ENCODE measurements at regions not wholly inside any gene's neighbourhood (a gene's known extent, or its start where the extent isn't known, plus 50 kb on each side); places are given as distances from the start of the nearest gene placed in this dataset.
"Not testable (repeated sequence)": the region's sequence is repeated elsewhere in the genome, so short reads cannot be mapped to it uniquely, and the experiment has no call there.

DNA sequence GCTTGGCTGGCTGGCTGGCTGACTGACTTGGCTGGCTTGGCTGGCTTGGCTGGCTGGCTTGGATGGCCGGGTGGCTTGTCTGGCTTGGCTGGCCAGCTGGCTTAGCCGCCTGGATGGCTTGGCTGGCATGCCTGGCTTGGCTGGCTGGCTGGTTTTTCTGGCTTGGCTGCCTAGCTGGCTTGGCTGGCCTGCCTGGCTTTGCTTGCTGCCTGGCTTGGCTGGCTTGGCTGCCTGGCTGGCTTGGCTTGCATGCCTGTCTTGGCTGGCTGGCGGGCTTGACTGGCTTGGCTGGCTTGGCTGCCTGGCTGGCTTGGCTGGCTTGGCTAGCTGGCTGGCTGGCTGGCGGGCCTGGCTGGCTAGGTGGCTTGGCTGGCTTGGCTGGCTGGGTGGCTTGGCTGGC is 2830.5 kb downstream of the RPIA start:
- H3K4me1 ChIP-seq (ENCODE audit: control insufficient read depth, insufficient read depth, low read length); H3K27ac ChIP-seq (ENCODE audit: insufficient read depth, low read depth, low read length, poor library complexity, severe bottlenecking); H3K9me3 ChIP-seq (ENCODE audit: control insufficient read depth, low read length); H3K36me3 ChIP-seq (ENCODE audit: control insufficient read depth, insufficient read depth, low read length); H3K27me3 ChIP-seq (ENCODE audit: control insufficient read depth, insufficient read depth, low read length, poor library complexity, severe bottlenecking); H3K4me3 ChIP-seq (ENCODE audit: insufficient read depth, low read depth, low read length): not testable (repeated sequence)
- 82 to 85% methylated on average over 2 of the region's 4 CpGs for WGBS, 2 experiments

DNA sequence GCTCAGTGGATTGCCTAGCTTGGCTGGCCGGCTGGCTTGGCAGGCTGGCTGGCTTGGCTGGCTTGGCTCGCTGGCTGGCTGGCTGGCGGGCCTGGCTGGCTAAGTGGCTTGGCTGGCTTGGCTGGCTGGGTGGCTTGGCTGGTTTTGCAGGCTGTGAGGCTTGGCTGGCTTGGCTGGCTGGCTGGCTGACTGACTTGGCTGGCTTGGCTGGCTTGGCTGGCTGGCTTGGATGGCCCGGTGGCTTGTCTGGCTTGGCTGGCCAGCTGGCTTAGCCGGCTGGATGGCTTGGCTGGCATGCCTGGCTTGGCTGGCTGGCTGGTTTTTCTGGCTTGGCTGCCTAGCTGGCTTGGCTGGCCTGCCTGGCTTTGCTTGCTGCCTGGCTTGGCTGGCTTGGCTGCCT is 2831.4 kb downstream of the RPIA start:
- not testable (repeated sequence) for H3K27me3 ChIP-seq (ENCODE audit: control insufficient read depth, insufficient read depth, low read length, poor library complexity, severe bottlenecking); H3K4me1 ChIP-seq (ENCODE audit: control insufficient read depth, insufficient read depth, low read length); H3K9me3 ChIP-seq (ENCODE audit: control insufficient read depth, low read length); H3K4me3 ChIP-seq (ENCODE audit: insufficient read depth, low read depth, low read length); H3K27ac ChIP-seq (ENCODE audit: insufficient read depth, low read depth, low read length, poor library complexity, severe bottlenecking); H3K36me3 ChIP-seq (ENCODE audit: control insufficient read depth, insufficient read depth, low read length)
- WGBS, 2 experiments: 93 to 98% methylated on average over 5 of the region's 5 CpGs

DNA sequence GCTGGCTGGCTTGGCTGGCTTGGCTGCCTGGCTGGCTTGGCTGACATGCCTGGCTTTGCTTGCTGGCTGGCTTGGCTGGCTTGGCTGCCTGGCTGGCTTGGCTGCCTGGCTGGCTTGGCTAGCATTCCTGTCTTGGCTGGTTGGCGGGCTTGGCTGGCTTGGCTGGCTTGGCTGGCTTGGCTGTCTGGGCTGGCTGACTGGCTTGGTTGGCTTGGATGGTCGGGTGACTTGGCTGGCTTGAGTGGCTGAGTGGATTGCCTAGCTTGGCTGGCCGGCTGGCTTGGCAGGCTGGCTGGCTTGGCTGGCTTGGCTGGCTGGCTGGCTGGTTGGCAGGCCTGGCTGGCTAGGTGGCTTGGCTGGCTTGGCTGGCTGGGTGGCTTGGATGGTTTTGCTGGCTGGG is 2832.3 kb downstream of the RPIA start:
- H3K27me3 ChIP-seq (ENCODE audit: control insufficient read depth, insufficient read depth, low read length, poor library complexity, severe bottlenecking); H3K4me3 ChIP-seq (ENCODE audit: insufficient read depth, low read depth, low read length); H3K4me1 ChIP-seq (ENCODE audit: control insufficient read depth, insufficient read depth, low read length); H3K9me3 ChIP-seq (ENCODE audit: control insufficient read depth, low read length); H3K36me3 ChIP-seq (ENCODE audit: control insufficient read depth, insufficient read depth, low read length); H3K27ac ChIP-seq (ENCODE audit: insufficient read depth, low read depth, low read length, poor library complexity, severe bottlenecking): not testable (repeated sequence)
- 85 to 94% methylated on average over 3 of the region's 3 CpGs for WGBS, 2 experiments

- not testable (repeated sequence) for H3K27me3 ChIP-seq (ENCODE audit: control insufficient read depth, insufficient read depth, low read length, poor library complexity, severe bottlenecking); H3K36me3 ChIP-seq (ENCODE audit: control insufficient read depth, insufficient read depth, low read length); H3K4me1 ChIP-seq (ENCODE audit: control insufficient read depth, insufficient read depth, low read length); H3K27ac ChIP-seq (ENCODE audit: insufficient read depth, low read depth, low read length, poor library complexity, severe bottlenecking); H3K4me3 ChIP-seq (ENCODE audit: insufficient read depth, low read depth, low read length); H3K9me3 ChIP-seq (ENCODE audit: control insufficient read depth, low read length)
- 100% methylated on average over 1 of the region's 2 CpGs; no CpG with 5 or more reads in 1 of the 2 experiments for WGBS, 2 experiments
Observed at GRCh38 chr2:91525587-91525986, 2834.1 kb downstream of the RPIA start.

DNA sequence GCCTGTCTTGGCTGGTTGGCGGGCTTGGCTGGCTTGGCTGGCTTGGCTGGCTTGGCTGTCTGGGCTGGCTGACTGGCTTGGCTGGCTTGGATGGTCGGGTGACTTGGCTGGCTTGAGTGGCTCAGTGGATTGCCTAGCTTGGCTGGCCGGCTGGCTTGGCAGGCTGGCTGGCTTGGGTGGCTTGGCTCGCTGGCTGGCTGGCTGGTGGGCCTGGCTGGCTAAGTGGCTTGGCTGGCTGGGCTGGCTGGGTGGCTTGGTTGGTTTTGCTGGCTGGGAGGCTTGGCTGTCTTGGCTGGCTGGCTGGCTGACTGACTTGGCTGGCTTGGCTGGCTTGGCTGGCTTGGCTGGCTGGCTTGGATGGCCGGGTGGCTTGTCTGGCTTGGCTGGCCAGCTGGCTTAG is 2834.6 kb downstream of the RPIA start:
- H3K9me3 ChIP-seq (ENCODE audit: control insufficient read depth, low read length); H3K4me1 ChIP-seq (ENCODE audit: control insufficient read depth, insufficient read depth, low read length); H3K4me3 ChIP-seq (ENCODE audit: insufficient read depth, low read depth, low read length); H3K27me3 ChIP-seq (ENCODE audit: control insufficient read depth, insufficient read depth, low read length, poor library complexity, severe bottlenecking); H3K36me3 ChIP-seq (ENCODE audit: control insufficient read depth, insufficient read depth, low read length); H3K27ac ChIP-seq (ENCODE audit: insufficient read depth, low read depth, low read length, poor library complexity, severe bottlenecking): not testable (repeated sequence)
- WGBS, 2 experiments: 85 to 93% methylated on average over 2 of the region's 5 CpGs

DNA sequence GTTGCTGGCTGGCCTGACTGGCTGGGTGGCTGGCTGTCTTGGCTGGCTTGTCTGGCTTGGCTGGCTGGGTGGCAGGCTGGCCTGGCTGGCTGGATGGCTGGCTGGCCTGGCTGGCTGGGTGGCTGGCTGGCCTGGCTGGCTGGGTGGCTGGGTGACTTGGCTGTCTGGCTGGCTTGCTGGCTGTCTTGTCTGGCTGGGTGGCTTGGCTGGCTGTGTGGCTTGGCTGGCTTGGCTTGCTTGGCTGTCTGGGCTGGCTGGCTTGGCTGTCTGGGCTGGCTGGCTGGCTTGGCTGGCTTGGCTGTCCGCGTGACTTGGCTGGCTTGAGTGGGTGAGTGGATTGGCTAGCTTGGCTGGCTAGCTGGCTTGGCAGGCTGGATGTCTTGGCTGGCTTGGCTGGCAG is 2835.6 kb downstream of the RPIA start:
- 93 to 96% methylated on average over 2 of the region's 2 CpGs for WGBS, 2 experiments

GRCh38 chr2:91527491-91528031 is 2836.1 kb downstream of the RPIA start:
- H3K9me3 ChIP-seq (ENCODE audit: control insufficient read depth, low read length); H3K27ac ChIP-seq (ENCODE audit: insufficient read depth, low read depth, low read length, poor library complexity, severe bottlenecking); H3K27me3 ChIP-seq (ENCODE audit: control insufficient read depth, insufficient read depth, low read length, poor library complexity, severe bottlenecking); H3K4me1 ChIP-seq (ENCODE audit: control insufficient read depth, insufficient read depth, low read length); H3K4me3 ChIP-seq (ENCODE audit: insufficient read depth, low read depth, low read length); H3K36me3 ChIP-seq (ENCODE audit: control insufficient read depth, insufficient read depth, low read length): not testable (repeated sequence)
- WGBS, 2 experiments: 91 to 94% methylated on average over 7 of the region's 7 CpGs

More for the DNA sequence above, 2835.6 kb downstream of the RPIA start:
- not testable (repeated sequence) for H3K27me3 ChIP-seq (ENCODE audit: control insufficient read depth, insufficient read depth, low read length, poor library complexity, severe bottlenecking); H3K4me3 ChIP-seq (ENCODE audit: insufficient read depth, low read depth, low read length); H3K9me3 ChIP-seq (ENCODE audit: control insufficient read depth, low read length); H3K4me1 ChIP-seq (ENCODE audit: control insufficient read depth, insufficient read depth, low read length); H3K36me3 ChIP-seq (ENCODE audit: control insufficient read depth, insufficient read depth, low read length); H3K27ac ChIP-seq (ENCODE audit: insufficient read depth, low read depth, low read length, poor library complexity, severe bottlenecking)

GRCh38 chr2:91528361-91528760 is 2836.9 kb downstream of the RPIA start:
- H3K27me3 ChIP-seq (ENCODE audit: control insufficient read depth, insufficient read depth, low read length, poor library complexity, severe bottlenecking); H3K36me3 ChIP-seq (ENCODE audit: control insufficient read depth, insufficient read depth, low read length); H3K27ac ChIP-seq (ENCODE audit: insufficient read depth, low read depth, low read length, poor library complexity, severe bottlenecking); H3K4me1 ChIP-seq (ENCODE audit: control insufficient read depth, insufficient read depth, low read length); H3K9me3 ChIP-seq (ENCODE audit: control insufficient read depth, low read length); H3K4me3 ChIP-seq (ENCODE audit: insufficient read depth, low read depth, low read length): not testable (repeated sequence)
- 86 to 94% methylated on average over 2 of the region's 2 CpGs for WGBS, 2 experiments

GRCh38 chr2:91536109-91536508 is 2844.6 kb downstream of the RPIA start:
- H3K4me1 ChIP-seq (ENCODE audit: control insufficient read depth, insufficient read depth, low read length): not testable (repeated sequence)
- 64 to 67% methylated on average over 3 of the region's 7 CpGs for WGBS, 2 experiments

DNA sequence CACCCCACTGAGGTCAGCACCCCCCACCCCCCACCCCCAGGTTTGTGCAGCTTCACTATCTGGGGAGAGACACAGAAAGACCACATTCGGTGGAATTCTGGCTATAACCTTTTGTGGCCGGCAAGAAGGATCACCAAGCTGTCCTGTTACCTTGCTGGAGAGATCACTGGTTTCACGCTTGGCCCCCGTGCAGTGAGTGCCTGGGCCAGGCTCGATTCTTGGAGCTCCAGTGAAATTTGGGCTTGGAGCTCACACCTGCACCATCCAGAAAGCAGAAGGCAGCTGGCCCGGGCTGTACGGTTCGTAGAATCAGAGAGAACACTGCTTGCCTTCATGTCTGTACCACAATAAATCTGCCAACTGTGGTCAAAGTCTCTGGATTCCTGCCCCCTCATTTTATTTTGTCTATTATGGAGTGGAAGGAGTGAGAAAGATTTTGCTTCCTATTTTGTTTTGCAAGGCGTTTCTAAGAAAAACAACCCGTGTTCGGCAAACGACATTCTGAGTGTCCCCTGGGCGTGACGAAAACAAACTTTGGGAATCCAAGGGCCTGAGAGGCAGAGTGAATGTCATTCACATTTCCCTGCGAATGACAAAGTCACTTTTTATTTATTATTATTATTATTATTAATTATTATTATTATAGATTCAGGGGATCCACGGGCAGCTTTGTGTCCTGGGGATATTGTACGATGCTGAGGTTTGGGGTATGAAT is 2845.2 kb downstream of the RPIA start:
- not testable (repeated sequence) for H3K9me3 ChIP-seq (ENCODE audit: control insufficient read depth, low read length); H3K36me3 ChIP-seq (ENCODE audit: control insufficient read depth, insufficient read depth, low read length); H3K4me1 ChIP-seq (ENCODE audit: control insufficient read depth, insufficient read depth, low read length); H3K27me3 ChIP-seq (ENCODE audit: control insufficient read depth, insufficient read depth, low read length, poor library complexity, severe bottlenecking); H3K27ac ChIP-seq (ENCODE audit: insufficient read depth, low read depth, low read length, poor library complexity, severe bottlenecking); H3K4me3 ChIP-seq (ENCODE audit: insufficient read depth, low read depth, low read length)
- WGBS, 2 experiments: 84 to 85% methylated on average over 11 of the region's 17 CpGs

More at GRCh38 chr2:91536109-91536508, 2844.6 kb downstream of the RPIA start:
- not testable (repeated sequence) for H3K36me3 ChIP-seq (ENCODE audit: control insufficient read depth, insufficient read depth, low read length); H3K27me3 ChIP-seq (ENCODE audit: control insufficient read depth, insufficient read depth, low read length, poor library complexity, severe bottlenecking); H3K9me3 ChIP-seq (ENCODE audit: control insufficient read depth, low read length); H3K4me3 ChIP-seq (ENCODE audit: insufficient read depth, low read depth, low read length); H3K27ac ChIP-seq (ENCODE audit: insufficient read depth, low read depth, low read length, poor library complexity, severe bottlenecking)

GRCh38 chr2:91549316-91549715 is 2857.8 kb downstream of the RPIA start:
- 87 to 91% methylated on average over 6 of the region's 6 CpGs for WGBS, 2 experiments
- not testable (repeated sequence) for H3K27me3 ChIP-seq (ENCODE audit: control insufficient read depth, insufficient read depth, low read length, poor library complexity, severe bottlenecking); H3K4me3 ChIP-seq (ENCODE audit: insufficient read depth, low read depth, low read length); H3K36me3 ChIP-seq (ENCODE audit: control insufficient read depth, insufficient read depth, low read length); H3K27ac ChIP-seq (ENCODE audit: insufficient read depth, low read depth, low read length, poor library complexity, severe bottlenecking); H3K4me1 ChIP-seq (ENCODE audit: control insufficient read depth, insufficient read depth, low read length); H3K9me3 ChIP-seq (ENCODE audit: control insufficient read depth, low read length)

Data from ectodermal cell (in vitro differentiated cells).